Fibroblast of lung (primary cell): ENCODE measurements at regions not wholly inside any gene's neighbourhood (a gene's known extent, or its start where the extent isn't known, plus 50 kb on each side); places are given as distances from the start of the nearest gene placed in this dataset.

ENCODE experiments used
- DNase-seq, 2 donors: peaks; one replicate each; pipeline versions ENCODE4 v3.0.0 to v3.0.0-alpha.2; 2010; ENCODE audit warnings: low read depth in 2 of 2
- H2AFZ ChIP-seq: 2 replicates; pipeline ENCODE4 v1.5.1; 2012; ENCODE audit warnings: low read length, control low read depth, inconsistent platforms
- H3K27ac ChIP-seq: 2 replicates; pipeline ENCODE4 v1.5.1; 2011; ENCODE audit warnings: low read length, control low read depth; ENCODE audit not compliant: insufficient read depth
- H3K27me3 ChIP-seq: 2 replicates; pipeline ENCODE4 v1.5.1; 2011; ENCODE audit warnings: mild to moderate bottlenecking, low read length; ENCODE audit not compliant: control insufficient read depth, insufficient read depth
- H3K36me3 ChIP-seq: 2 replicates; pipeline ENCODE4 v1.5.1; 2011; ENCODE audit warnings: low read length; ENCODE audit not compliant: control insufficient read depth, insufficient read depth
- H3K4me1 ChIP-seq: 2 replicates; pipeline ENCODE4 v1.5.1; 2011; ENCODE audit warnings: low read length; ENCODE audit not compliant: control insufficient read depth, insufficient read depth; ENCODE audit errors: extremely low read depth
- H3K4me2 ChIP-seq: 2 replicates; pipeline ENCODE4 v1.5.1; 2011; ENCODE audit warnings: low read length, control low read depth; ENCODE audit not compliant: insufficient read depth; ENCODE audit errors: extremely low read depth
- H3K4me3 ChIP-seq, 4 experiments: fragments of 200-600 bp in 1 of 4; sonication (generic) in 1 of 4; replicated peaks in 1 of 4; 2 replicates each; pipeline ENCODE4 v1.5.1; 2011 to 2016; ENCODE audit warnings: low read length in 4 of 4, low read depth in 3 of 4, mild to moderate bottlenecking in 3 of 4, control low read depth in 2 of 4, inconsistent platforms in 1 of 4, mixed read lengths in 1 of 4; ENCODE audit not compliant: insufficient read depth in 1 of 4; ENCODE audit errors: control extremely low read depth in 1 of 4
- H3K79me2 ChIP-seq: 2 replicates; pipeline ENCODE4 v1.5.1; 2012; ENCODE audit warnings: mild to moderate bottlenecking, low read length, inconsistent platforms; ENCODE audit not compliant: control insufficient read depth, insufficient read depth
- H3K9ac ChIP-seq: 2 replicates; pipeline ENCODE4 v1.5.1; 2011; ENCODE audit warnings: mild to moderate bottlenecking, low read length, control low read depth; ENCODE audit not compliant: insufficient read depth
- H3K9me3 ChIP-seq: 2 replicates; pipeline ENCODE4 v1.5.1; 2012; ENCODE audit warnings: low read depth, low read length; ENCODE audit not compliant: control insufficient read depth, insufficient read depth
- H4K20me1 ChIP-seq: 2 replicates; pipeline ENCODE4 v1.5.1; 2011; ENCODE audit warnings: low read length; ENCODE audit not compliant: control insufficient read depth, insufficient read depth; ENCODE audit errors: extremely low read depth
- EZH2 ChIP-seq: IDR thresholded peaks from 2 replicates; pipeline ENCODE4 v1.5.1; 2012; ENCODE audit warnings: low read length, control low read depth, mild to moderate bottlenecking; ENCODE audit errors: missing control alignments
- TF ChIP-seq, protein P1 (sequence below), 2 donors: IDR thresholded peaks in 1 of 2; conservative IDR thresholded peaks in 1 of 2; 1 replicate in 1 of 2; 2 replicates in 1 of 2; pipeline ENCODE4 v1.5.1; 2011 to 2012; ENCODE audit warnings: low read length in 2 of 2, control low read depth in 1 of 2, inconsistent platforms in 1 of 2, low read depth in 1 of 2, mild to moderate bottlenecking in 1 of 2

DNA sequence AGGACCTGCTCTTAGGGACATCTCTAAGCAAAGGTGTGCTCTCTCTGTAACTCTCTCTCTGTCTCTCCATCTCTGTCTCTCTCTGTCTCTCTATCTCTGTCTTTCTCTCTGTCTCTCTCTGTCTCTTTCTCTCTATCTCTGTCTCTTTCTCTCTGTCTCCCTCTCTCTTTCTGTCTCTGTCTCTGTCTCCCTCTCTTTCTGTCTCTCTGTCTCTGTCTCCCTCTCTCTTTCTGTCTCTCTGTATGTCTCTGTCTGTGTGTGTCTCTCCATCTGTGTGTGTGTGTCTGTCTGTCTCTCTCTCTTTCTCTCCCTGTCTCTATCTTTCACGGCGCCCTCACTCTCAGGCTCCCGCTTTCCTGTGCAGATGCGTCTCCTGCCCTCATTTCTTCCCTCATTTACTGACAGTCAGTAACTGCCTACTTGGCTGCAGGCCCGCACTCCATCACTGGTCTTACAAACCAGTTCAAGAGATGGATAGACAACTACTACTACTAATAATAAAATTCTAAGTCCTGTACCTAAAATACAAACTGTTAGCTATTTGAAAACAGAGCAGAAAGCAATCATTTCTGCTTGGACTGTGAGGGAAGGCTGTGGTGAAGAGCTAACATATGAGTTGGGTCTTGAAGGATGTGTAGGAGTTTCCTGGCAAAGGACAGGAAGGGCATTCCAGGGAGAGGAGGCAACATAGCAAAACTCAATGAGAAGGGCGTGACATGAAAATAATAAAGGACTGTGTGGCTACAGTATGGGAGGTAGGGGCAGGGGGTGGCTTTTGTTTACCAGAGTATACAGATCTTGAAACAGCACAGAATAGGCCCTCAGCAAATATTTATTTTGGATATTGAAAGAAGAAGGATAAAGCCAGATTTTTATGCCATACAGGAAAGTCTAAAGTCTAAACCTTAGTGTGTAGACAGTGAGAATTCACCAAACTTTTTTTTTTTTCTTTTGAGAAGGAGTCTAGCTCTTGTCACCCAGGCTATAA is 67.8 kb upstream of the TAB2 start:
- Histone ChIP-seq H3K9ac (no peak overlapping the region), H3K79me2 (no peaks in the 10 kb centered on the region), H3K36me3 (no peaks in the 10 kb centered on the region), H3K9me3 (no peaks in the 10 kb centered on the region), H3K4me2 (no peak overlapping the region), H3K4me3 (no peak overlapping the region), H3K27ac (no peak overlapping the region), H3K4me1 (no peaks in the 10 kb centered on the region), H2AFZ (no peak overlapping the region), H3K27me3 (no peaks in the 10 kb centered on the region), H4K20me1 (no peaks in the 10 kb centered on the region)
- TF ChIP-seq, protein P1, sequence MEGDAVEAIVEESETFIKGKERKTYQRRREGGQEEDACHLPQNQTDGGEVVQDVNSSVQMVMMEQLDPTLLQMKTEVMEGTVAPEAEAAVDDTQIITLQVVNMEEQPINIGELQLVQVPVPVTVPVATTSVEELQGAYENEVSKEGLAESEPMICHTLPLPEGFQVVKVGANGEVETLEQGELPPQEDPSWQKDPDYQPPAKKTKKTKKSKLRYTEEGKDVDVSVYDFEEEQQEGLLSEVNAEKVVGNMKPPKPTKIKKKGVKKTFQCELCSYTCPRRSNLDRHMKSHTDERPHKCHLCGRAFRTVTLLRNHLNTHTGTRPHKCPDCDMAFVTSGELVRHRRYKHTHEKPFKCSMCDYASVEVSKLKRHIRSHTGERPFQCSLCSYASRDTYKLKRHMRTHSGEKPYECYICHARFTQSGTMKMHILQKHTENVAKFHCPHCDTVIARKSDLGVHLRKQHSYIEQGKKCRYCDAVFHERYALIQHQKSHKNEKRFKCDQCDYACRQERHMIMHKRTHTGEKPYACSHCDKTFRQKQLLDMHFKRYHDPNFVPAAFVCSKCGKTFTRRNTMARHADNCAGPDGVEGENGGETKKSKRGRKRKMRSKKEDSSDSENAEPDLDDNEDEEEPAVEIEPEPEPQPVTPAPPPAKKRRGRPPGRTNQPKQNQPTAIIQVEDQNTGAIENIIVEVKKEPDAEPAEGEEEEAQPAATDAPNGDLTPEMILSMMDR (conservative IDR thresholded peaks at IDR 0.05 in 1 of 2, IDR thresholded peaks at IDR 0.05 in 1 of 2; ENCODE audit: low read depth in 1 of 2, low read length in 2 of 2), result no peak
- TF ChIP-seq EZH2, result no peak
- DNase-seq, result no peak

DNA sequence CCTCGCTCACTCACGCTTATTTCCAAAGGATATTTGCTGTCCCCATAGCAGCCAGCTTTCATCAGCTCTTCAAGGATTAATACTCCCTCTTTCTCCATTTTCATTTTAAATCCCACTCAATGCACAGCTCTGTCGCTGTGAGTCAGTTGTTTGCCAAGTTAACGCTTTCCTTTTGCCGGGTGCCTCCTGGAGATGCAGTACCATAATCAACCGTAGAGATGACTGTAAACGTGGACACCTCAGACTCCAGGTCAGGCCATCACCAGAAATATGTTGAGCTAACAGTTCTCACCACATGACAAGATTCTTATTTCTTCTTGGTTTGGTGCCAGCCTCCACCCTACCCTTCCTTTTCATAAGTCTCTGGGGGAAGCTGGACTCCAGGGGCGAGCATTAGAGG is 66.6 kb upstream of the TAB2 start:
- Histone ChIP-seq H4K20me1 (no peaks in the 10 kb centered on the region), H3K27ac (no peak overlapping the region), H3K4me3 (no peak overlapping the region), H2AFZ (no peak overlapping the region), H3K79me2 (no peaks in the 10 kb centered on the region), H3K27me3 (no peaks in the 10 kb centered on the region), H3K4me2 (no peak overlapping the region), H3K9ac (no peak overlapping the region), H3K9me3 (no peaks in the 10 kb centered on the region), H3K36me3 (no peaks in the 10 kb centered on the region), H3K4me1 (no peaks in the 10 kb centered on the region)
- no peak for DNase-seq
- no peak for TF ChIP-seq EZH2
- TF ChIP-seq, protein P1 (conservative IDR thresholded peaks at IDR 0.05 in 1 of 2, IDR thresholded peaks at IDR 0.05 in 1 of 2; ENCODE audit: low read depth in 1 of 2, low read length in 2 of 2), result no peak

DNA sequence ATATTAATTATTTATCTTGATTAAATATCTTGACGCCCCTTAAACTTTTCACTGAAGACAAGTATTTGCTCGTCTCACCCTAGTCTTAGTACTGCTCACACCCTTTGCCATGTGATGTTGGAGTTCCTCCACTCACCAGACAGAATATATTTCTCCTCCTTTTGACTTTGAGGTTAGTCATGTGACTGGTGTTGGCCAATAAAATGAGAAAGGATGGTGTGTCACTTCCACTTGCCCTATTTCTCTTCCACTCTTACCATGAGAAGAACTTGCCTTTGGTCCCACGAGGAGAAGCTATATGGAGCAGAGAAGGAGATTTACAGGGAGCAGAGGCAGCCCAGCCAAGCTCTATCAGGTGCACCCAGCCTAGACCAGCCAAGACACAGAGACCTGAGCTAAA is 64.9 kb upstream of the TAB2 start:
- H3K4me1 ChIP-seq, result no peaks in the 10 kb centered on the region
- H3K27ac ChIP-seq, result no peak overlapping the region
- no peak for DNase-seq
- no peak for TF ChIP-seq EZH2
- TF ChIP-seq, protein P1 (conservative IDR thresholded peaks at IDR 0.05 in 1 of 2, IDR thresholded peaks at IDR 0.05 in 1 of 2; ENCODE audit: low read depth in 1 of 2, low read length in 2 of 2), result no peak
- no peak overlapping the region for H3K4me3 ChIP-seq
- H3K27me3 ChIP-seq, result peaks cover 2% of the 10 kb centered on the region
- no peaks in the 10 kb centered on the region for H3K9me3 ChIP-seq
- H3K36me3 ChIP-seq, result no peaks in the 10 kb centered on the region
- H2AFZ ChIP-seq, result no peak overlapping the region
- H3K9ac ChIP-seq, result no peak overlapping the region
- H3K4me2 ChIP-seq, result no peak overlapping the region
- no peaks in the 10 kb centered on the region for H3K79me2 ChIP-seq
- no peaks in the 10 kb centered on the region for H4K20me1 ChIP-seq
